GM19328 (cell line): ENCODE measurements at regions not wholly inside any gene's neighbourhood (a gene's known extent, or its start where the extent isn't known, plus 50 kb on each side); places are given as distances from the start of the nearest gene placed in this dataset.

ENCODE experiments used
- ATAC-seq: cut with Tn5 transposase; IDR thresholded peaks from one replicate; pipeline ENCODE4 v1.9.1; 2021; ENCODE audit warnings: mild to moderate bottlenecking, moderate library complexity; ENCODE audit not compliant: unreplicated experiment

- no peak for ATAC-seq
These were observed 247.1 kb upstream of the PRR16 start for GRCh38 chr5:120217001-120217400.

- no peak for ATAC-seq
These were observed 244.1 kb upstream of the PRR16 start for GRCh38 chr5:120219988-120220387.

- no peak for ATAC-seq
These were observed 238.6 kb upstream of the PRR16 start for GRCh38 chr5:120225524-120225923.

DNA sequence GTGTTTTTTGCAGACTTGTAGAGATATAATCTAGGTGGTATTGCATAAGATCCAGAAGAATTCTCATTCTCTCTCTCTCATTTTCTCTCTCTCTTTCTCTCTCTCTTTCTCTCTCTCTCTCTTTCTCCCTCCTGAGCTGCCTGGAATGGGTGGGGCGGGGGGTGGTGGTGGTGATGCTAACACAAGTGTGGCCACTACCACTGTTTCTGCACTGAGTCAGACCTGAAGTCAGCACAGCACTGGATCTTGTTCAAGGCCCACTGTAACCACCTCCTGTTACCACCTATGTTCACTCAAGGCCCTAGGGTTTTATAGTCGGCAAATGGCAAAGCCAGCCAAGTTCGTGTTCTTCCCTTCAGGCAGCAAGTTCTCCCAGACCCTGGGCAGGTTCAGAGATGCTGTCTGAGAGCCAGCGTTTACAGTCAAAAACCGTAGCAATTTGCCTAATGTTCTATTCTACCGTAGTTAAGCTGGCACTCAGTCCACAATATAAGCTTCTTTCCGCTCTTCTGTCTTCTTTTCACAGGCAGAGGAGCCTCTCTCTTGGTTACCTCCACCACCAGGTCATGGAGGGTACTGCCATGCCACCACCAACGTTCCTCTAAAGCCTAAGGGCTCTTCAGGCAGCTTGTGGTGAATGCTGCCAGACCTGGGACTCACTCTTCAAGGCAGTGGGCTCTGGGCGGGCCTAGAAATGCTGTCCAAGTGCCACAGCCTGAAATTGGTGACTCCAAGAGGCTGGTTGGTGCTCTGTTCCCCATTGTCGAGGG lies 235.7 kb upstream of the PRR16 start:
- ATAC-seq: no peak

- no peak for ATAC-seq
These were observed 235.1 kb upstream of the PRR16 start for GRCh38 chr5:120229036-120229435.

DNA sequence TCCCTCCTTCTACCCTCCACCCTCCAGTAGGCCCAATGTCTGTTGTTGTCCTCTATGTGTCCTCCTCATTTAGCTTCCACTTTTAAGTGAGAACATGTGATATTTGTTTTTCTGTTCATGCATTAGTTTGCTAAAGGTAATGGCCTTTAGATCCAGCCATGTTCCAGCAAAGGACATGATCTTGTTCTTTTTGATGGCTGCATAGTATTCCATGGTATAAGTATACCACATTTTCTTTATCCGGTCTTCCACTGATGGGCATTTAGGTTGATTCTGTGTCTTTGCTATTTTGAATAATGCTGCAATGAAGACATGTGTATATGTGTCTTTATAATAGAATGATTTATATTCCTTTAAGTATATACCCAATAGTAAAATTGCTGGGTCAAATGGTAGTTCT lies 232.5 kb upstream of the PRR16 start:
- no peak for ATAC-seq

GRCh38 chr5:120236360-120236759 lies 227.7 kb upstream of the PRR16 start:
- ATAC-seq: peak; percentile 68

DNA sequence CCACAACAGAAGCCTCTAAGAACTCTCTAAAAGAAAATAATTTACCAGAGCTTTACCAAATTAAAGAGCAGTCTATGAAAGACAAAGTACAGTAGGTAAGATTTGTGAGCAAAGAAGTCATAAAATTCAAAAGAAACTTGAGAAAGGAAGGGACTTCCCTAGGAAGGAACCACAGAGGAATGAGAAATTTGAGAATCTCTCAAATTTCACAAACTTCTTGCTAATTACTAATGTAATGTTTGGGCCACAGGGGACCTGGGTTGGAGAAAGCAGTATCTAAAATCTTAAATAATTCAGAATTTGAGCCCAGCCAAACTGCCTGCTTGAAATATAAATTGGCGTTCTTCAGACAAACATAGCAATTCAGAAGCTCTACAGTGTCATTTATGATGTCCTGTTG lies 225.0 kb upstream of the PRR16 start:
- no peak for ATAC-seq

GRCh38 chr5:120240706-120241105 lies 223.4 kb upstream of the PRR16 start:
- no peak for ATAC-seq

DNA sequence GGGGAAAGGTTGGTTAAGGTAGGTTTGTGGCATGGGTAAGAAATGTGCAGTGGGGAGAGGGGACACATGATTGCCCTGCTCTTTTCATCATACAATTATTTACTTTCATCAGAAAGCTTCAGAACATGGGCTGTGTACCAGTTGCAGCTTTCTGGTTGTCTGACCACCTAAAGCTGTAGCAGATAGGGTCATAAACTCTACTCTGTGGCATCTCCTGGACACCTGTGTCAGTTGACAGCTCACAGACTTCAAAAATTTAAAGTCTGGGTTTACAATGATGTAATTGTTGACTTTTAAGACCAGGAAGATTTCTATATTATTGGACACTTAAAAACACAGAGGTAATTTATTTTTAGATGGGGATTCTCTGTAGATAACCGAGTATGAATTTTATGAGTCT lies 222.7 kb upstream of the PRR16 start:
- ATAC-seq: no peak

DNA sequence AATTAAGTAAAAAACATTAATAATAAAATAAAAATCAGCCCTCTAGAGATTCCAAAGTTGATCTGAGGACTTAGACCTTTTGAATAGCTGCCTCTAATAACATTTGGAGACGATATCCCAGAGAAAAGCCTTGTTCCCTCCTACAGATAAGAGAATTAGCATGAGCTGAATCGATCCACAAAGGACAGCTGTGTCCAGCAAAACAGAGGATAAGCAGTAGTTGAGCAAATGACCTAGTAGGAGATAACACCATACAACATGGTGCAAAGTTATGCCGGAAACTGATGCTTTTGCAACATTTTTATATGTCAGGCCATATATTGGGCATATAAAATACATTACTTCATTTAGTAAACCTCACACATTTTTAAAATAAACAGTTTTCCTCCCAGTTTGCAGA lies 212.2 kb upstream of the PRR16 start:
- ATAC-seq: no peak

GRCh38 chr5:120252839-120253238 lies 211.3 kb upstream of the PRR16 start:
- no peak for ATAC-seq

GRCh38 chr5:120254385-120254784 lies 209.7 kb upstream of the PRR16 start:
- no peak for ATAC-seq

DNA sequence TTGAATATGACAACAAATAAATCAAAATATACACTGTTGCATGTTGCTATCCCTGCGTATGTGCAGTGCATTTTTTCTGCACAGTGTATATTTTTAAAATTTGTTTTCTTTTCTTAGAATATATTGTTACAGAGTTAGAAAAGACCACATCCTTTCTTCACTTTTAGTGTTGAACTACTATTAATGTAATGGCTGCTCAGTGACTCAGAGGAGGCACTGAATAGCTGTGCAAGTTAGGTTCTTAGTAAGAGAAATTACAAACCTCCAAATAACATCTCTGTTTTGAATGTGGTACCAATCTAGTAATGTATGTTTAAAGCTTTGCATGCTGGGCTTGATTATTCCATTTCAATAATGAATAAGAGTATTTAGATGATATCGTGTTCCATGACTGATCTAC lies 208.9 kb upstream of the PRR16 start:
- no peak for ATAC-seq

DNA sequence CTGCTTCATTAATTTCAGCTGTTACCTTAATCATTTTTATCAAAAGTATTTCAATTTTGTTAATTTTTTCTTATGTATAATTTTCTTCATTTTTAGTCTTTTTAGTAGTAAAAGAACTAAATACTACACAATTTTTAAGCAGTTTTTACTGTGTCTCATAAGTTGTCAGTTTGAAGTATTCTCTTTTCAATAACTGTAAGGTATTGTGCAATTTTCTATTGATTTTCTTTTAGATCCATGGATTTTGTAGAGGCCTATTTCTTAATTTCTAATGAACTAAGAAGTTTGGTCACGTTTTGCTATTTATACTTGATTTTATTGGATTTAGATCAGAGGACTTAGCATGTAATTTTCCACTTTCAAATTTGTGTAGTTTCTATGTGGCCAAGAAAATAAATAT lies 207.7 kb upstream of the PRR16 start:
- no peak for ATAC-seq

- ATAC-seq: no peak
These were observed 206.6 kb upstream of the PRR16 start for GRCh38 chr5:120257358-120257971.

DNA sequence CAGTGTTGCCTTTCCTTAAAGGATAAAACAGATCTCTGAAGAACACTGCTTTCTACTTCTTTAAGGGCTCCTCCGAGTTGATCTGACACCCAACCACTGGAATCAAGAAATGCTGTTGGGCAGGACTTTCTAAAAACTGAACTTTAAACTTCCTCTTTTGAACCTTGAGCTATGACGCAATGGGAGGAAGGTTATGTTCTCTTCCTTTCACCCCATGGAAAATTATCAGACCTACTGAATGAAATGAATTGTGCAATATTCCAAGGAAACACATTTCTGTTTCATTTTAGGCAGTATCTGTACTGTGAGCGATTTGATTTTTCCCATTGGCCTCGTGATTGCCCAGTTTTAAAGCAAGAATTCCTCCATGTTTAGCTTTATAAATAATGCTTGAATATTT lies 206.0 kb upstream of the PRR16 start:
- no peak for ATAC-seq

DNA sequence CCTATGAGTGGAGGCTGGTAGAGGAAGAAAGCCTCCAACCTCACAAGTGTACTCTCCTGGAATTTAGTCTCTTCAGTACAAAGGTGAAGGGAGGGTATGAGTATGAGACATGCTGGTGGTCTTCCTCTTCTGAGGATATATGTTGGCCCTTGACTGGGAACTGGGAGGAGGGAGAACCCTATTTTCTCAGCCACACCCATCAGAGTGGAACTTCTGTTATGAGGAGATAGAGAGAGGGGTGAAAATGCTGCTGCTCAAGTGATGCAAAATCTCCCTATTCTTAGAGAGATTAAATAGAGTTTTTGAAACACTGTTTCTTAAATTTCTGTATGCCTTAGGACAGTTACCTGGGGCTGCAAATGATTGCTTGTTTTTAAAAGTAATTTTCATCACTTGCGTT lies 203.4 kb upstream of the PRR16 start:
- ATAC-seq: no peak

- no peak for ATAC-seq
These were observed 193.6 kb upstream of the PRR16 start for GRCh38 chr5:120270498-120270897.

DNA sequence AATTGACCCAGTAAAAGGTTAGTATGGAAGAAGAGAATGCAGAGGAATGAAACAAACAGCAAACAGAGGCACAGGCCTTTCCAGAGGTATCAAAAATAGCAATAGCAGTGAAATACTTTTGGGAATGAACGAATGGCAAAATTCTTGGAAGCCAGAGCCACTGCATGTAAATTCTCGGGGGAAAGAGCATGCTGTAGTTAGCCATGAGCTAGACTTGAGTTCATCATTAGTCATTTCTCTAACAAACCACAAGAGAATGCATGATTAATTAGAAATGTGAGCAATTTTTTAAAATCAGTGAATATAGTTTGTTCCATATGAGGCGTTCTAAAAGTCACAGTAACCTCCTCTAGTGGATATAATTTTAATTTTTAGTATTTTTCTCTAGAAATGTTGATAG lies 170.3 kb upstream of the PRR16 start:
- ATAC-seq: no peak

DNA sequence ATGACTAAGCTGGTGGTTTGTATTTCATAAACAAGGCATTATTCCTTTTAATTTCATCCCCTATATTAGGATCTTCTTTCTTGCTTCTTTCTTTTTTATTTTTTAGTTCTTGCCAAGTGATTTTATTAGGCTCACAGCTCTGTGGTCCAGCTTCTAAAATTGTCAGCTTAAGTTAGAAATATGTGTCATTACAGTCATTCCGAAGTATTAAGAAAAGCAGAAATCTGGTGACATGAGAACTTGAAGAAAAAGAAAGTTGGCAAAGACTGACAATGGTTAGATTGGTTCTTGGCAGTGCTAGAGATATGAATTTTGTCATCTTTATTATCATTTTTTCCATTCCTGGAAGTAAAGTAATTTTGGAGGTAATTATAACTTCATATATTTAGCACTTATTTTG lies 166.5 kb upstream of the PRR16 start:
- ATAC-seq: no peak

- no peak for ATAC-seq
These were observed 165.1 kb upstream of the PRR16 start for GRCh38 chr5:120298981-120299380.

DNA sequence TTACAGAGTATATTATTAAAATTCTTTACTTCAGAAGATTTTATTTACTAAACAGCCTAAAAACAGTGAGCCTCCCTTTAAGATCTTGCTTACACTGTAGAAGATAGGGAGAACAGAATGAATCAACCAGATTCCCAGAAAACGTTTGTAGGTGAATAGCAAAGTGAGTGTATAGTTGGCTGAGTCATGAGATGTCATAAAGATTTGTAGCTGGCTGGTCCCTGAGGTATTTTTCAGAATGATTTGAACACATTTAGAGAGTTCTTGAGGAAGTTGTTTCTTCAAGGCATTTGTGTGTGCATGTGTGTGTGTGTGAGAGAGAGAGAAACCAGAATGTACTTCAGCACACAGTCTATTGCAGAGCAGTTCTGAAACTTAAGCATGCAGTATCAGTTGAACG lies 159.4 kb upstream of the PRR16 start:
- no peak for ATAC-seq
